ENCODE measurements at regions not wholly inside any gene's neighbourhood (a gene's known extent, or its start where the extent isn't known, plus 50 kb on each side); places are given as distances from the start of the nearest gene placed in this dataset.
"Not testable (repeated sequence)": the region's sequence is repeated elsewhere in the genome, so short reads cannot be mapped to it uniquely, and the experiment has no call there.

- no peak for DNase-seq
Observed at GRCh38 chr6:56837322-56837894, 117.5 kb upstream of the BEND6 start.

- no peak for DNase-seq
Observed at GRCh38 chr6:56835612-56836011, 119.3 kb upstream of the BEND6 start.

- no peak for DNase-seq
Observed at GRCh38 chr6:56833873-56834272, 121.0 kb upstream of the BEND6 start.

- DNase-seq = no peak
Observed at GRCh38 chr6:56833127-56833791, 121.6 kb upstream of the BEND6 start.

- DNase-seq = no peak
Observed at GRCh38 chr6:56832225-56832624, 122.7 kb upstream of the BEND6 start.

GRCh38 chr6:56831334-56831733, 123.6 kb upstream of the BEND6 start:
- DNase-seq = no peak

- DNase-seq = no peak
Observed at GRCh38 chr6:56827908-56828649, 126.8 kb upstream of the BEND6 start.

- DNase-seq = not testable (repeated sequence)
Observed at GRCh38 chr6:56824431-56824830, 130.5 kb upstream of the BEND6 start.

- no peak for DNase-seq
Observed at GRCh38 chr6:56821005-56821432, 133.9 kb upstream of the BEND6 start.

GRCh38 chr6:56820060-56820459, 134.8 kb upstream of the BEND6 start:
- DNase-seq = no peak

GRCh38 chr6:56819604-56820003, 135.3 kb upstream of the BEND6 start:
- DNase-seq = no peak

- DNase-seq = no peak
Observed at GRCh38 chr6:56816370-56816769, 138.5 kb upstream of the BEND6 start.

- DNase-seq = no peak
Observed at GRCh38 chr6:56815436-56815835, 139.5 kb upstream of the BEND6 start.

- DNase-seq = no peak
Observed at GRCh38 chr6:56814802-56815201, 140.1 kb upstream of the BEND6 start.

- no peak for DNase-seq
Observed at GRCh38 chr6:56814308-56814707, 140.6 kb upstream of the BEND6 start.

- not testable (repeated sequence) for DNase-seq
Observed at GRCh38 chr6:56812851-56813250, 142.1 kb upstream of the BEND6 start.

GRCh38 chr6:56808871-56809359, 146.0 kb upstream of the BEND6 start:
- no peak for DNase-seq

GRCh38 chr6:56807989-56808337, 146.9 kb upstream of the BEND6 start:
- DNase-seq = no peak

- DNase-seq = no peak
Observed at GRCh38 chr6:56807326-56807988, 147.4 kb upstream of the BEND6 start.

GRCh38 chr6:56806368-56806767, 148.5 kb upstream of the BEND6 start:
- no peak for DNase-seq

GRCh38 chr6:56804996-56805395, 149.9 kb upstream of the BEND6 start:
- no peak for DNase-seq

- no peak for DNase-seq
Observed at GRCh38 chr6:56803594-56803993, 151.3 kb upstream of the BEND6 start.

GRCh38 chr6:56802584-56802983, 152.3 kb upstream of the BEND6 start:
- DNase-seq = no peak

- no peak for DNase-seq
Observed at GRCh38 chr6:56799989-56800388, 154.9 kb upstream of the BEND6 start.

Measured in stimulated activated CD4-positive, alpha-beta T cell treated with anti-CD3 and anti-CD28 coated beads, Interleukin-4, amount 100 ng/mL, for 4 hours (primary cell).